ENCODE measurements at regions not wholly inside any gene's neighbourhood (a gene's known extent, or its start where the extent isn't known, plus 50 kb on each side); places are given as distances from the start of the nearest gene placed in this dataset.

DNA sequence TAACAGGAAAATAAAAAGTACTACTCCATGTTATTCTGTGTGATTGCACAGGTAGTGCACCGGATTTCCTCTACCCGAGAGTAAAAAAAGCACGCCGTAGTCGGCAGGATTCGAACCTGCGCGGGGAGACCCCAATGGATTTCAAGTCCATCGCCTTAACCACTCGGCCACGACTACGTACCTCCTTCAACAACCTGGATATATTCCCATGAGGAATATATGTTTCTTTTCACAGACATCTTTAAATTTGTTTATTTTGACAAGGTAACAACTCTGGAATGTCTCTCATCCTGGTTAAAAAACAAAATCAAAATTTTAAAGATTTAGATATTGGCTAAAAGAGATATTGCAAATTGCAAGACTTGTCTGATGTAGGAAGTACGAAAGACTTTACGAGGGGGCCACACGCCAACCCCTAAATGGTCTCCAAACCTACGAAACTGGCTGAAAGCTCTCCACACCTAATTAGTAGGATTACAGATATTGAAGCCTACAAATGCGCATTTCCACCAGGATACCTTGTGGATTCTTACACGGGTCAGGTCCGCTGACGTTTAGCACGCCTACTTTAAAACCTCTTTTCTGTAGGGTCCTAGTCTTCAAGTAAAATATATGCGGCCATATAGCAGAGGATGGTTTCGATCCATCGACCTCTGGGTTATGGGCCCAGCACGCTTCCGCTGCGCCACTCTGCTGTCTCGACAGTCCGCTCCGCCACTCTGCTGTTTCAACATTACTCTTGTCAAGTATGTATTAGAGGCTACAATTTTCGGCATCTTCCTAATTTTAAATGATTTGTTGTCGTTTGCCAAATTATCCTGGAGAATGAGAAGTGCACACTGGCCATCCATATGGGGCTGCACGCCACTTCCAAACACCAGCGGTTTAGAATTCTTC lies 52.2 kb upstream of the BTN3A2 start:
- peak; percentile 70 for DNase-seq (ENCODE audit: low spot score)
